GM19438 (cell line): ENCODE measurements at regions not wholly inside any gene's neighbourhood (a gene's known extent, or its start where the extent isn't known, plus 50 kb on each side); places are given as distances from the start of the nearest gene placed in this dataset.

Experiments used
- ATAC-seq: cut with Tn5 transposase; IDR thresholded peaks from one replicate; pipeline ENCODE4 v1.9.1; 2021; ENCODE audit warnings: low read depth; ENCODE audit not compliant: unreplicated experiment

- ATAC-seq, result no peak
These were observed 880.2 kb upstream of the EPHA6 start for GRCh38 chr3:95934181-95934580.

- no peak for ATAC-seq
These were observed 875.1 kb upstream of the EPHA6 start for GRCh38 chr3:95939235-95939809.

DNA sequence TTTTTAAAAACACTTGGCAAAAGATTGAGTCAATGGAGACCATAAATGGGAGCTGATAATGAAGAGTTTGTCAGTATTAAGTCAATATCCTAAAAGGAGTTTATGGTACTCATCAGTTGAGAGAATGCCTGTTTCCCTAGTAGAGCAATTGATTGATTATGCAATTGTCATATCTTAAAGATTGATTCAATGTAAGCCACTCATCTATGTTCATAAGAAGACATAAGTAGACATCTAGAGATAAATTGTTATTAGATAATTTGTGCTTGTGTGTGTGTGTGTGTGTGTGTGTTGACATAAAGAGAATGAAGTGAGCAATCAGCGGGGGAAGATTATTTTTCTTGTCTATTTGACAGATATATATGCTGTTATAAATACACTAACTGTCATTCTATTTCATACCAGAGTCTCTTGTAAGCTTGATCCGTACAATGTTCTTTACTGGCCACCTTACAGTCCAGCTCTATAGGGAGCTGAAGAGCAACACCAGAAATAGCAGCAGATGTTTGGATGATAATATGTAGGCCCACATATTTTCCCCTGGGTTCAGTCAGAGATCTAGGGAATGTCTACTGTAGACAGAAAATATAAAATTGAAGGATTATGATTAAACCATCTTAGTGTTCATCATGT is 848.6 kb upstream of the EPHA6 start:
- ATAC-seq, result no peak

- ATAC-seq, result no peak
These were observed 842.8 kb upstream of the EPHA6 start for GRCh38 chr3:95971573-95971972.

GRCh38 chr3:95994338-95994737 is 820.1 kb upstream of the EPHA6 start:
- no peak for ATAC-seq

DNA sequence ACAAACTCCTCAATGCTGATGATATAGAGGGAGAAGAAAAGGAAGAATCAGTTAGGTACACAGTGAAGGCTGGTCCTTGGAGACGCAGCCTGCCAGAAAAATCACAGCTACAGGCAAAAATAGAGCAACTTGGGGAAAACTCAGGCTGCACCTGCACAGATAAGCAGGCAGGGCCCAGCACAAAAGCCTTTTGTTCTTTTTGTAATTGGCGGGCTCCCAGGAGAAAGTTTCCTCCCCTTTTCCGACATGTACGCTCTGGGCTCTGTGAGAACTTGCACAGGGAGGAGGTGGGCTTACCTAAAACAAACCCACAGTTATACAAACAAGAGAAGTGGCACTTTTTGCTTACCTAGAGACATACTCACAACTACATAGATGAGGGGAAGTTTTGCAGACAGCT is 813.4 kb upstream of the EPHA6 start:
- ATAC-seq, result no peak

DNA sequence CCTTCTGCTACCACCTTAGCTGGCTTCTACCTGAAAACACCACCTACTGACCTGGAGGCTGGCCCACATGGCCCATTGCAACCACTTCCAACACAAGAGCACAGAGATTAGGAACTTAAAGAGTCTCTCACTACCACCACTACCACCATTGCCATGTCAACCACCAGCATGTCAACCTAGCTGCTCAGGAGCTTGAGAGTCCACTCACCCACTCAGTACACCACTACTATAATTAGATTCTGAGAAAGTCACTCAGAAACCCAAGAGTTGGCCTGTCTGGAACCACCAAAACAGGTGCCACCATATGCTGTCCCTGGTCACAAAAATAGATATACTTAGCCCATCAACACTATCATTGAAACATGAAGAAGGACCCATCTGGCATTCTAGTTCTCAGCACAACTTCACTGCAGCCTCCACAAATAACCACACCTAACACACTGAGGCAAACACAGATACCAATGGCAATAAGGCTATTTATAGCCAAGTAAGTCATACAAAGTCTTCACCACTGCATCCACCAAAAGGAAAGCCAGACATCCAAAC is 806.7 kb upstream of the EPHA6 start:
- no peak for ATAC-seq

DNA sequence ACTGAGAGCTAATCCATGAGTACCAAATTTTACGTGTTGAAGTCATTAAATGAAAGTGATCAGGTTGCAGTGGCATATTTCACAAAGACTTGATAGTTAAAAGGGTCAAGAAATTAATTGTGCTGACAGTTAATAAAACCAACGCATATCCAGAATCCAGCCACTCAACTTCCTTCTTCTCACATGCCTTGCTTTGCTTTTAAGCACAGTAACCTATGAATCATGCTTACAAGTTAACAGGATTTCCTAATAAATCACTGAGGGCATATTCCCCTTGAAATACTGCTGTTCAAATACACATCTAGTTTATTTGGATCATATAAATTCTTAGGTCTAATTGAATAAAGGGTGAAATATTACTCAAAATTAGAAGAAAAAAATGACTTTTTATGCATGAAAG is 801.5 kb upstream of the EPHA6 start:
- ATAC-seq, result no peak

- ATAC-seq, result no peak
These were observed 796.8 kb upstream of the EPHA6 start for GRCh38 chr3:96017556-96017955.

- ATAC-seq, result no peak
These were observed 791.7 kb upstream of the EPHA6 start for GRCh38 chr3:96022676-96023075.

- ATAC-seq, result no peak
These were observed 786.7 kb upstream of the EPHA6 start for GRCh38 chr3:96027718-96028117.

DNA sequence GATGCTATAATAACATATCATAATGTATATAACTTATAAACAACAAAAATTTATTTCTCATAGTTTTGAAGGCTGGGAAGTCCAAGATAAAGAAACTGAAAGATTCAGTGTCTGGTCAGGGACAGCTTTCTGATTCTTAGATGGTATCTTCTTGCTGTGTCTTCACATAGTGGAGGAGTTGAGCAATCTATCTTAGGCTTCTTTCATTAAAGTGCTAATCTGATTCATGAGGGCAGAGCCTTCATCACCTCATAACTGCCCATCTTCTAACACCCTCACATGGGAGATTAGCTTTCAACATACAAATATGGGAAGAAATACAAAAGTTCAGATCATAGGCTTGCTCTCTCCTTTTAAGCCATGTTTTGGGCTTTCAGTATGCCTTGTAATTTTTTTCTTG is 774.8 kb upstream of the EPHA6 start:
- no peak for ATAC-seq

GRCh38 chr3:96059301-96059700 is 755.1 kb upstream of the EPHA6 start:
- ATAC-seq, result no peak

- ATAC-seq, result no peak
These were observed 745.3 kb upstream of the EPHA6 start for GRCh38 chr3:96069065-96069464.

DNA sequence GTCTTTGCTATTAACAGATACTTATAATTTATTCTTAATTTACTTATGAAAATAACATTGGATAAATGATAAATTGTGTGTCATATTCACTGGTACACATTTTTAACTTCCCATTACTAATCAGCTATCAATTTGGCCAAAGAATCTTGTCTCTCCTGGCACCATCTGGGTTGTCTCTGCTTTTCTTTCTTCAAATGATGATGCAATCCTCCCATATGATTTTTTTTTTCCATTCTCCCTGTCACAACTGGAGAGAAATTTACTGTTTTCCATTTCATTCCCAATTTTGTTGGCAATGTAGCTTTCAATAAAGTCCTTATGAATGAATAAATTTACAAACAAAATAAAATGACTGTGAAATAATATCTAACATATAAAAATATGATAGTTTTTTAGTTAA is 743.7 kb upstream of the EPHA6 start:
- no peak for ATAC-seq

DNA sequence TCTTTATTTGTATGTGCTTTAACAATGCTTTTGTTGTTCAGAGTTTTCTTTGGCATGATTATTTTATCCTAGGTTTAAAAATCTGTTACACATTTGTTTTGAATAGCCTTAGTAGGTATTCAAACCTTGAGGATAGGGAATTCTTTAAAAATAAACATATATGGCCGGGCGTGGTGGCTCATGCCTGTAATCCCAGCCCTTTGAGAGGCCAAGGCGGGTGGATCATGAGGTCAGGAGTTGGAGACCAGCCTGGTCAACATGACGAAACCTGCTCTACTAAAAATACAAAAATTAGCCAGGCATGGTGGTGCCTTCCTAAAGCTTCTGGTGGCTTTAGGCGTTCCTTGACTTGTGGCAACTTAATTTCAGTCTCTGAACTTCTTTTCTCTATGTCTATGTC is 743.3 kb upstream of the EPHA6 start:
- no peak for ATAC-seq

- ATAC-seq, result no peak
These were observed 742.2 kb upstream of the EPHA6 start for GRCh38 chr3:96072226-96072625.

DNA sequence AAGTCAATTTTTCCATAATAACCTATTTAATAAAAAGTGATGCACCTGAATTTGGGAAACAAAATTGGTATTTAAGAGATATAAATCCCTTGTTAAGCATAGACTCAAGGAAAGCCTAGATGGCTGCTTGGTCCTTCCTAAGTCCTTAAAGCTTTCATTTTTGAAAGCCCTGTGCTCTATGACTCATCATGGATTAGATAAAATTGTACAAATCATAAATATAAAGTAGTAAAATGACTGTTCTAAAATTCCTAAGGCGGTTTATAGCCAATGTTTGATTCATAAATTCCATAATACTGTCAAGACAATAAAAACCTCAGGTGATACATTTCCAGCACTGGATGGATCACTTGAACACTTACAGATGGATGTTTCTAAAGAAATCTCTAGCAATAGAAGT is 730.8 kb upstream of the EPHA6 start:
- ATAC-seq, result no peak

DNA sequence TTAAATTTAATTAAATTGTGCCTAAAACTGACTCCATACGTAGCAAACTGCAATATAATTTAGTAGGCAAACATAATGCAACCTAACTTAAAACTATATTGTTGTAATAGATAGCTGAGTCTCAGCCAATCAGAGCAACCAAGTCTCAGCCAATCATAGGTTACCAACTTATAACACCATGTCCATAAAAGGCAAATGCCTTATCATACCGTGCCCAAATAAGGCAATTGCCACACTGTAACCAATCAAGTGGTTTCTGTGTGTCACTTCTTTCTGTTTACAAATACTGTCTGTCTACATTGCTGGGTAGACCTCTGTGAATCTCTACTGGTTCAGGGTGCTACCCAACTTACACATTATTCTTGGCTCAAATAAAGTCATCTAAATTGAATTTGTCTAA is 728.4 kb upstream of the EPHA6 start:
- no peak for ATAC-seq

DNA sequence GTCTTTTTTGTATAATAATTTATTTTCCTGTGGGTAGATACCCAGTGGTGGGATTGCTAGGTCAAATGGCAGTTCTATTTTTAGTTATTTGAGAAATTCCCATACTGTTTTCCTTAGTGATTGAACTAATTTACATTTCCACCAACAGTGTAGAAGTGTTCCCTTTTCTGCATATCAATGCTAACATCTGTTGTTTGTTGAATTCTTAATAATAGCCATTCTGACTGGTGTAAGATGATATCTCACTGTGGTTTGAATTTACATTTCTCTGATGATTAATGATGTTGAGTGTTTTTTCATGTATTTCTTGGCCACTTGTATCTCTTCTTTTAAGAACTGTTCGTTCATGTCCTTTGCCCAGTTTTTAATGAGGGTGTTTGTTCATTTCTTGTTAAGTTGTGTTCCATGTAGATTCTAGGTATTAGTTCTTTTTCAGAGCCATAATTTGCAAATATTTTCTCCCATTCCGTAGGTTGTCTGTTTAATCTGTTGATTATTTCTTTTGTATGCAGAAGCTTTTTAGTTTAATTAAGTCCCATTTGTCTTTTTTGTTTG is 713.3 kb upstream of the EPHA6 start:
- ATAC-seq, result no peak

DNA sequence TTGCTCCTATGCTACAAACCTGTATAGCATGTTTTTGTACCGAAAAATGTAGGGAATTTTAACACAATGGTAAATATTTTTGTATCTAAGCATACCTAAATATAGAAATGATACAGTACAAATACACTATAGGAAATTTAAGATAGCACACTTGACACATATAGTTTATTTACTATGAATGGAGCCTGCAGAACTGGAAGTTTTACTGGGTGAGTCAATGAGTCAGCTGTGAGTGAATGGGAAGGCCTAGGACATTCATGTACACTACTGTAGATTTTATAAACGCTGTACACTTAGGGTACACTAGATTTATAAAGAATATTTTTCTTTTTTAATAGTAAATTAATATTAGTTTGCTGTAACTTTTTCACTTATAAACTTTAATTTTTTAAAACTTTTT is 707.7 kb upstream of the EPHA6 start:
- no peak for ATAC-seq
